K562 (cell line): ENCODE measurements at regions not wholly inside any gene's neighbourhood (a gene's known extent, or its start where the extent isn't known, plus 50 kb on each side); places are given as distances from the start of the nearest gene placed in this dataset.

Experiments
- ATAC-seq: fragments of 200-7000 bp; cut with Tn5 transposase; 3 replicates; pipeline ENCODE4 v1.9.1; 2020; ENCODE audit warnings: moderate library complexity
- BruUV-seq: library from RNA; stranded (reverse); fragments of 400-500 nt; replicated peaks from 2 replicates; lab custom pipeline; 2021; lab: Mats Ljungman, UMichigan
- CTCF ChIA-PET: fragments of 300-600 bp; formaldehyde crosslinking; extraction: SDS; loops from one replicate; lab custom pipeline; 2021; ENCODE audit warnings: low intra/inter-chr PET ratio; lab: Yijun Ruan, JAX
- POLR2A ChIA-PET: fragments of 300-600, 350-650 bp; sonication (Branson Sonifier 250); formaldehyde crosslinking; extraction: SDS; loops from one replicate; lab custom pipeline; 2021; ENCODE audit warnings: antibody characterized with exemption, inconsistent platforms; lab: Yijun Ruan, JAX
- DNase-seq, 4 experiments: peaks; one replicate each; pipeline versions ENCODE4 v3.0.0 to v3.0.0-alpha.2; 2011 to 2018; ENCODE audit warnings: low spot score in 3 of 4, mixed read lengths in 3 of 4; ENCODE audit errors: extremely low read depth in 1 of 4
- FAIRE-seq: peaks from 2 replicates; lab custom pipeline; 2011; peaks lifted over from hg19 to GRCh38; lab: Jason Lieb, UNC
- H2AFZ ChIP-seq: 2 replicates; pipeline ENCODE4 v1.6.0; 2011; ENCODE audit warnings: low read depth, low read length, control low read depth, inconsistent platforms
- H3K27ac ChIP-seq: fragments of 200-600 bp; 3 replicates; pipeline ENCODE4 v1.8.0; 2011; ENCODE audit warnings: low read depth, mild to moderate bottlenecking, control low read depth, inconsistent platforms, low read length, moderate library complexity, mixed read lengths; ENCODE audit errors: extremely low read depth
- H3K27me3 ChIP-seq, 2 experiments: fragments of 300-600 bp in 1 of 2; 2 replicates in 1 of 2; 3 replicates in 1 of 2; pipeline versions ENCODE4 v1.6.0 to v1.8.0; 2011; ENCODE audit warnings: inconsistent platforms in 2 of 2, low read length in 2 of 2, mild to moderate bottlenecking in 1 of 2, mixed read lengths in 1 of 2, moderate library complexity in 1 of 2; ENCODE audit not compliant: control insufficient read depth in 2 of 2, insufficient read depth in 2 of 2
- H3K36me3 ChIP-seq: fragments of 300-600 bp; 3 replicates; pipeline ENCODE4 v1.8.0; 2011; ENCODE audit warnings: mild to moderate bottlenecking, low read length, inconsistent platforms; ENCODE audit not compliant: control insufficient read depth, insufficient read depth
- H3K4me1 ChIP-seq, 2 experiments: fragments of 200-600 bp in 1 of 2; replicated peaks in 1 of 2; 2 replicates in 1 of 2; 3 replicates in 1 of 2; pipeline versions ENCODE4 v1.5.1 to v1.8.0; 2011; ENCODE audit warnings: inconsistent platforms in 2 of 2, low read length in 2 of 2, mild to moderate bottlenecking in 1 of 2, mixed read lengths in 1 of 2, moderate library complexity in 1 of 2; ENCODE audit not compliant: control insufficient read depth in 2 of 2, insufficient read depth in 2 of 2
- H3K4me2 ChIP-seq: 2 replicates; pipeline ENCODE4 v1.6.1; 2011; ENCODE audit warnings: low read length, control low read depth, inconsistent platforms, mixed read lengths; ENCODE audit not compliant: insufficient read depth
- H3K4me3 ChIP-seq: fragments of 200-600 bp; sonication (generic), shearing (Covaris generic); 2 replicates; pipeline ENCODE4 v1.5.1; 2016; ENCODE audit warnings: control low read depth, inconsistent platforms
- H3K79me2 ChIP-seq: fragments of 200-600 bp; 3 replicates; pipeline ENCODE4 v1.8.0; 2011; ENCODE audit warnings: low read length, inconsistent platforms; ENCODE audit not compliant: control insufficient read depth, insufficient read depth
- H3K9ac ChIP-seq, 2 experiments: 2 replicates each; pipeline versions ENCODE4 v1.6.0 to v1.6.1; 2011; ENCODE audit warnings: low read depth in 2 of 2, low read length in 2 of 2, control low read depth in 1 of 2, inconsistent platforms in 1 of 2, mild to moderate bottlenecking in 1 of 2, mixed read lengths in 1 of 2; ENCODE audit not compliant: insufficient read depth in 1 of 2
- H3K9me1 ChIP-seq: one replicate; pipeline ENCODE4 v1.6.0; 2011; ENCODE audit warnings: inconsistent platforms, mild to moderate bottlenecking, low read length, moderate library complexity; ENCODE audit not compliant: control insufficient read depth, insufficient read depth
- H3K9me3 ChIP-seq: replicated peaks from 2 replicates; pipeline ENCODE4 v1.5.1; 2011; ENCODE audit warnings: low read depth, low read length, inconsistent platforms; ENCODE audit not compliant: control insufficient read depth, insufficient read depth
- H4K20me1 ChIP-seq: replicated peaks from 2 replicates; pipeline ENCODE4 v1.6.1; 2011; ENCODE audit warnings: low read length, inconsistent platforms, mixed read lengths; ENCODE audit not compliant: control insufficient read depth, insufficient read depth
- BCOR ChIP-seq: fragments of 450-650 bp; IDR thresholded peaks from 2 replicates; pipeline ENCODE4 v1.6.1; 2016
- HEY1 ChIP-seq: fragments of 250-450 bp; sonication (Bioruptor Pico); IDR thresholded peaks from 2 replicates; pipeline ENCODE4 v1.5.0; 2020; ENCODE audit warnings: mild to moderate bottlenecking, moderate library complexity, borderline replicate concordance
- JUNB ChIP-seq: fragments of 450-650 bp; formaldehyde crosslinking; conservative IDR thresholded peaks from 2 replicates; pipeline ENCODE4 v1.4.0; 2020; ENCODE audit warnings: mild to moderate bottlenecking
- SMC3 ChIP-seq: conservative IDR thresholded peaks from 2 replicates; pipeline ENCODE4 v1.6.1; 2011; ENCODE audit warnings: low read depth, low read length, improper control_type of control experiment; ENCODE audit not compliant: insufficient read depth
- ZBTB8A ChIP-seq: fragments of 450-650 bp; IDR thresholded peaks from 2 replicates; pipeline ENCODE4 v1.6.1; 2018; ENCODE audit warnings: mild to moderate bottlenecking, moderate library complexity; ENCODE audit not compliant: partially characterized antibody
- ZNF395 ChIP-seq: fragments of 200-800 bp; sonication (Bioruptor generic); IDR thresholded peaks from 2 replicates; pipeline ENCODE4 v1.6.1; 2017; ENCODE audit warnings: missing genetic modification characterization, missing compliant biosample characterization
- WGBS: fragments of 100-300 bp; shearing (Covaris generic); methylation state at CpG from one replicate; pipeline ENCODE4 v1.1.6; 2016; ENCODE audit warnings: low coverage, mixed read lengths; ENCODE audit not compliant: insufficient coverage; ENCODE audit errors: missing lambda C conversion rate; 5-methylcytosine and 5-hydroxymethylcytosine counted together
- in situ Hi-C: fragments of 300-500 bp; cut with MboI; formaldehyde crosslinking; loops from 4 replicates; pipeline ENCODE4 v1.15.0; 2018; ENCODE audit warnings: inconsistent platforms, mixed read lengths
- intact Hi-C: fragments of 100-400 bp; cut with micrococcal nuclease; formaldehyde crosslinking; loops from 2 replicates; pipeline ENCODE4 v1.14.2; 2022
- TF ChIP-seq, protein P1 (sequence below): sonication (generic); formaldehyde crosslinking; IDR thresholded peaks from 2 replicates; pipeline ENCODE4 v1.8.1; 2023; ENCODE audit warnings: mild to moderate bottlenecking, missing genetic modification reagents

DNA sequence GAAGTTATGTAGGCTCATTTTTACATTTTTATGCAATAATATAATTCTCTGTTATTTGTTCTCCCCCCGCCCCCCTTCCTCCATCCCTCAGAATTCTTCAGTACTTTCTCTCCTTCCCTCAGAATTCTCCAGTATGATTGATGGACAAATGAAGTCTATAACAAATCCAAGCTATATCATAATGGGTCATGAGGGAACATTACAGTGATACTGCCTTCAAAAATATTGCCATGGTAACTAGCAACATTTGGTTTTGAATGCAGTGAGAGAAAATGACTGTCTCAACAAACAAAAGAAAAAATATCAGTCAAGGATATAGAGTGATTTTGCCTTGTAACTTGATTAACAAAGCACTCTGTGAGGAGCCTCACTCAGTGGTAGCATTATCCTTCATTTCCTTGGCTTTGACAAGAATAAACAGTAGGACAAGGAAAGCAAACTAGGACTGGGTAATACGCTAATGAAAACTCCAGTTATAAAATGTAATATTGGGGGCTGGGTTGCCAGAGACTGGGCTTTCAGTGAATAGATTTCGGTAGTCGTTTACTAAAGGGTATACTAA, 392.9 kb upstream of the CRIM1 start:
- intact Hi-C loops = no loop called here
- TF ChIP-seq, protein P1, sequence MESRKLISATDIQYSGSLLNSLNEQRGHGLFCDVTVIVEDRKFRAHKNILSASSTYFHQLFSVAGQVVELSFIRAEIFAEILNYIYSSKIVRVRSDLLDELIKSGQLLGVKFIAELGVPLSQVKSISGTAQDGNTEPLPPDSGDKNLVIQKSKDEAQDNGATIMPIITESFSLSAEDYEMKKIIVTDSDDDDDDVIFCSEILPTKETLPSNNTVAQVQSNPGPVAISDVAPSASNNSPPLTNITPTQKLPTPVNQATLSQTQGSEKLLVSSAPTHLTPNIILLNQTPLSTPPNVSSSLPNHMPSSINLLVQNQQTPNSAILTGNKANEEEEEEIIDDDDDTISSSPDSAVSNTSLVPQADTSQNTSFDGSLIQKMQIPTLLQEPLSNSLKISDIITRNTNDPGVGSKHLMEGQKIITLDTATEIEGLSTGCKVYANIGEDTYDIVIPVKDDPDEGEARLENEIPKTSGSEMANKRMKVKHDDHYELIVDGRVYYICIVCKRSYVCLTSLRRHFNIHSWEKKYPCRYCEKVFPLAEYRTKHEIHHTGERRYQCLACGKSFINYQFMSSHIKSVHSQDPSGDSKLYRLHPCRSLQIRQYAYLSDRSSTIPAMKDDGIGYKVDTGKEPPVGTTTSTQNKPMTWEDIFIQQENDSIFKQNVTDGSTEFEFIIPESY (CRISPR knock-in tag) = no peak
- TF ChIP-seq SMC3 (no peak), JUNB (CRISPR knock-in tag) (no peak), ZNF395 (CRISPR knock-in tag) (no peak), BCOR (no peak), ZBTB8A (no peak), HEY1 (CRISPR knock-in tag) (no peak)
- TF ChIP-seq, all 486 proteins: peak for 0
- no peaks in the 10 kb centered on the region for H4K20me1 ChIP-seq
- H3K4me3 ChIP-seq = no peak overlapping the region
- no peak overlapping the region for H3K9ac ChIP-seq
- no TSS peak for BruUV-seq
- H3K9me3 ChIP-seq = no peaks in the 10 kb centered on the region
- H3K4me2 ChIP-seq = no peak overlapping the region
- H2AFZ ChIP-seq = no peak overlapping the region
- no peak overlapping the region for H3K27ac ChIP-seq
- CTCF ChIA-PET = no interaction called here
- DNase-seq = no peak
- ATAC-seq = no peak
- in situ Hi-C loops = no loop called here
- no peaks in the 10 kb centered on the region for H3K4me1 ChIP-seq
- 0% methylated on average over 4 of the region's 4 CpGs for WGBS
- H3K9me1 ChIP-seq = no peaks in the 10 kb centered on the region
- H3K27me3 ChIP-seq = no peaks in the 10 kb centered on the region
- POLR2A ChIA-PET = no interaction called here
- FAIRE-seq = no peak
- H3K36me3 ChIP-seq = no peaks in the 10 kb centered on the region
- no peaks in the 10 kb centered on the region for H3K79me2 ChIP-seq
